HCT116 (cell line): ENCODE measurements at regions not wholly inside any gene's neighbourhood (a gene's known extent, or its start where the extent isn't known, plus 50 kb on each side); places are given as distances from the start of the nearest gene placed in this dataset.

Source experiments
- ATAC-seq: fragments of 200-7000 bp; cut with Tn5 transposase; 2 replicates; pipeline ENCODE4 v1.9.1; 2020; ENCODE audit warnings: mild to moderate bottlenecking, moderate library complexity
- BruUV-seq: library from RNA; stranded (reverse); fragments of 400-500 nt; replicated peaks from 2 replicates; lab custom pipeline; 2021; lab: Mats Ljungman, UMichigan
- CTCF ChIA-PET: fragments of 300-600 bp; sonication (Branson Sonifier 250); formaldehyde crosslinking; loops from one replicate; lab custom pipeline; 2021; ENCODE audit warnings: antibody characterized with exemption; lab: Charles Lee
- POLR2A ChIA-PET: fragments of 300-600, 350-600 bp; sonication (Branson Sonifier 250); formaldehyde crosslinking; loops from one replicate; lab custom pipeline; 2021; ENCODE audit warnings: antibody characterized with exemption; lab: Charles Lee
- RAD21 ChIA-PET, 2 experiments: fragments of 300-600 bp; sonication (Branson Sonifier 250); formaldehyde crosslinking; loops; one replicate each; lab custom pipeline; 2023; ENCODE audit warnings: low total read pairs in 2 of 2; ENCODE audit not compliant: uncharacterized antibody in 2 of 2, unreplicated experiment in 2 of 2, low non-redundant PET in 1 of 2; lab: Charles Lee
- DNase-seq: peaks from one replicate; pipeline ENCODE4 v3.0.0-alpha.2; 2010; ENCODE audit warnings: low read depth, low spot score
- H2AFZ ChIP-seq: fragments of 200-600 bp; shearing (Covaris generic), sonication (generic); 2 replicates; pipeline ENCODE4 v1.6.1; 2017; ENCODE audit warnings: low read depth, mixed run types, mixed read lengths, antibody characterized with exemption, low read length; ENCODE audit not compliant: poor library complexity, severe bottlenecking
- H3K27ac ChIP-seq: 2 replicates; pipeline ENCODE4 v1.5.1; 2012; ENCODE audit warnings: low read depth, low read length
- H3K27me3 ChIP-seq: fragments of 200-600 bp; sonication (generic); 2 replicates; pipeline ENCODE4 v1.6.1; 2016; ENCODE audit warnings: mixed run types, low read length, mixed read lengths; ENCODE audit not compliant: insufficient read depth
- H3K36me3 ChIP-seq, 2 experiments: fragments of 200-500 bp in 1 of 2; fragments of 200-600 bp in 1 of 2; sonication (Bioruptor generic) in 1 of 2; sonication (generic) in 1 of 2; 2 replicates each; pipeline versions ENCODE4 v1.5.1 to v1.6.1; 2014 to 2016; ENCODE audit warnings: low read length in 2 of 2, inconsistent platforms in 1 of 2, mixed read lengths in 1 of 2, mixed run types in 1 of 2; ENCODE audit not compliant: insufficient read depth in 2 of 2, control insufficient read depth in 1 of 2
- H3K4me1 ChIP-seq, 2 experiments: fragments of 200-600 bp in 1 of 2; sonication (generic) in 1 of 2; 2 replicates each; pipeline versions ENCODE4 v1.5.1 to v1.6.1; 2012 to 2017; ENCODE audit warnings: low read length in 2 of 2, inconsistent platforms in 1 of 2, mild to moderate bottlenecking in 1 of 2, mixed read lengths in 1 of 2, mixed run types in 1 of 2, moderate library complexity in 1 of 2; ENCODE audit not compliant: insufficient read depth in 2 of 2, control insufficient read depth in 1 of 2
- H3K4me2 ChIP-seq: fragments of 200-600 bp; sonication (generic); 2 replicates; pipeline ENCODE4 v1.6.1; 2017; ENCODE audit warnings: mixed run types, low read length, mixed read lengths
- H3K4me3 ChIP-seq, 2 experiments: fragments of 200-600 bp in 1 of 2; sonication (generic) in 1 of 2; replicated peaks in 1 of 2; 2 replicates each; pipeline ENCODE4 v1.5.1; 2011 to 2016; ENCODE audit warnings: low read length in 2 of 2, control low read depth in 1 of 2, low read depth in 1 of 2, mild to moderate bottlenecking in 1 of 2, mixed read lengths in 1 of 2, mixed run types in 1 of 2
- H3K79me2 ChIP-seq: fragments of 200-600 bp; sonication (generic); 2 replicates; pipeline ENCODE4 v1.6.1; 2017; ENCODE audit warnings: mild to moderate bottlenecking, mixed run types, low read length, moderate library complexity, mixed read lengths; ENCODE audit not compliant: insufficient read depth
- H3K9ac ChIP-seq: fragments of 200-600 bp; sonication (generic); 2 replicates; pipeline ENCODE4 v1.6.1; 2016; ENCODE audit warnings: low read length, mixed read lengths
- H3K9me2 ChIP-seq: fragments of 200-600 bp; sonication (generic), shearing (Covaris generic); 2 replicates; pipeline ENCODE4 v1.6.1; 2017; ENCODE audit warnings: mixed run types, mild to moderate bottlenecking, moderate library complexity; ENCODE audit not compliant: insufficient read depth
- H3K9me3 ChIP-seq, 2 experiments: fragments of 200-500 bp in 1 of 2; fragments of 200-600 bp in 1 of 2; sonication (Bioruptor generic) in 1 of 2; sonication (generic) in 1 of 2; 2 replicates each; pipeline ENCODE4 v1.6.1; 2014 to 2017; ENCODE audit warnings: low read length in 2 of 2, mixed read lengths in 2 of 2, inconsistent platforms in 1 of 2, low read depth in 1 of 2, mild to moderate bottlenecking in 1 of 2, mixed run types in 1 of 2, moderate library complexity in 1 of 2; ENCODE audit not compliant: control insufficient read depth in 1 of 2, insufficient read depth in 1 of 2
- H4K20me1 ChIP-seq: fragments of 200-600 bp; sonication (generic), shearing (Covaris generic); 2 replicates; pipeline ENCODE4 v1.6.1; 2017; ENCODE audit warnings: mixed run types, mild to moderate bottlenecking, moderate library complexity; ENCODE audit not compliant: insufficient read depth
- CBX3 ChIP-seq: IDR thresholded peaks from 2 replicates; pipeline ENCODE4 v1.6.1; 2012; ENCODE audit warnings: low read depth
- CEBPB ChIP-seq: IDR thresholded peaks from 2 replicates; pipeline ENCODE4 v1.6.1; 2012; ENCODE audit warnings: low read depth
- CTCF ChIP-seq, 3 experiments: fragments of 200-600 bp in 1 of 3; sonication (generic) in 1 of 3; IDR thresholded peaks in 2 of 3; conservative IDR thresholded peaks in 1 of 3; 2 replicates each; pipeline ENCODE4 v1.5.1; 2012 to 2017; ENCODE audit warnings: low read depth in 2 of 3, low read length in 2 of 3, antibody characterized with exemption in 1 of 3, borderline replicate concordance in 1 of 3, control low read depth in 1 of 3, mild to moderate bottlenecking in 1 of 3, mixed read lengths in 1 of 3, mixed run types in 1 of 3, moderate library complexity in 1 of 3; ENCODE audit not compliant: insufficient read depth in 1 of 3
- EZH2 ChIP-seq: fragments of 200-600 bp; sonication (generic); IDR thresholded peaks from 2 replicates; pipeline ENCODE4 v1.6.1; 2017; ENCODE audit warnings: antibody characterized with exemption, mixed run types
- FOSL1 ChIP-seq: IDR thresholded peaks from 2 replicates; pipeline ENCODE4 v1.6.1; 2012; ENCODE audit warnings: low read depth
- POLR2A ChIP-seq: IDR thresholded peaks from 2 replicates; pipeline ENCODE4 v1.7.0; 2011; ENCODE audit warnings: borderline replicate concordance; ENCODE audit not compliant: insufficient read depth, insufficient read length; ENCODE audit errors: extremely low read depth
- RAD21 ChIP-seq: IDR thresholded peaks from 2 replicates; pipeline ENCODE4 v1.6.1; 2012; ENCODE audit warnings: low read depth, mild to moderate bottlenecking
- SP1 ChIP-seq: IDR thresholded peaks from 2 replicates; pipeline ENCODE4 v1.6.1; 2012; ENCODE audit warnings: low read depth
- TCF7L2 ChIP-seq: IDR thresholded peaks from 2 replicates; pipeline ENCODE4 v1.7.0; 2011; ENCODE audit warnings: borderline replicate concordance, inconsistent platforms; ENCODE audit not compliant: insufficient read depth, insufficient read length; ENCODE audit errors: extremely low read depth
- YY1 ChIP-seq: IDR thresholded peaks from 2 replicates; pipeline ENCODE4 v1.6.1; 2011; ENCODE audit warnings: low read length, low read depth, moderate library complexity, mild to moderate bottlenecking; ENCODE audit not compliant: insufficient replicate concordance; ENCODE audit errors: extremely low read depth
- intact Hi-C: fragments of 100-400 bp; cut with micrococcal nuclease; formaldehyde crosslinking; loops from 2 replicates; pipeline ENCODE4 v1.10.0; 2022
- TF ChIP-seq, protein P1 (sequence below): IDR thresholded peaks from 2 replicates; pipeline ENCODE4 v1.6.1; 2011; ENCODE audit warnings: mild to moderate bottlenecking, low read length, moderate library complexity; ENCODE audit not compliant: insufficient replicate concordance; ENCODE audit errors: extremely low read depth
- TF ChIP-seq, protein P2 (sequence below): IDR thresholded peaks from 2 replicates; pipeline ENCODE4 v1.6.1; 2012; ENCODE audit warnings: low read depth

DNA sequence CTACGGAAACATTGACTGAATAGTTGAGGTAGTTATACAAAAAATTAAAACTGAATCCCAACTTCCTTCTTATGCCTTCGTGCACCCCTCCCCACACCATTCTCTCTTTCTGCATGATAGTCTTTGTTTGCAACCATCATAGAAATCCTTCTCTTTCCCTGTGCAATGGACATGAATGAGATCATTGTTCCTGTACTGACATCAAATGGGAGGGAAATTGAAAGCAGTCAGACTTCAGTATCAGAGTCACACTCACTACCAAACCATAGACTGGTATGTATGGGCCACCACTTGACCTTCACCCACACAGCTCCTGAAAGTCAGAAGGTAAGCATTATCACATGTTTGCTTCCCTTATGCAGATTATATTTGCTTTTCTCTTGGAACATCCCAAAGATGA is 782.8 kb downstream of the BCL11A start:
- H3K79me2 ChIP-seq, result no peaks in the 10 kb centered on the region
- H3K36me3 ChIP-seq, result no peaks in the 10 kb centered on the region
- ATAC-seq, result no peak
- intact Hi-C loops, result no loop called here
- POLR2A ChIA-PET, result no interaction called here
- no peak overlapping the region for H3K9ac ChIP-seq
- no peak overlapping the region for H2AFZ ChIP-seq
- H3K27me3 ChIP-seq, result no peaks in the 10 kb centered on the region
- no peak overlapping the region for H3K4me2 ChIP-seq
- CTCF ChIA-PET, result no interaction called here
- BruUV-seq, result no TSS peak
- DNase-seq, result no peak
- TF ChIP-seq SP1, result no peak
- no peak for TF ChIP-seq RAD21
- TF ChIP-seq EZH2, result no peak
- TF ChIP-seq TCF7L2, result no peak
- no peak for TF ChIP-seq FOSL1
- no peak for TF ChIP-seq POLR2A
- TF ChIP-seq, protein P1, sequence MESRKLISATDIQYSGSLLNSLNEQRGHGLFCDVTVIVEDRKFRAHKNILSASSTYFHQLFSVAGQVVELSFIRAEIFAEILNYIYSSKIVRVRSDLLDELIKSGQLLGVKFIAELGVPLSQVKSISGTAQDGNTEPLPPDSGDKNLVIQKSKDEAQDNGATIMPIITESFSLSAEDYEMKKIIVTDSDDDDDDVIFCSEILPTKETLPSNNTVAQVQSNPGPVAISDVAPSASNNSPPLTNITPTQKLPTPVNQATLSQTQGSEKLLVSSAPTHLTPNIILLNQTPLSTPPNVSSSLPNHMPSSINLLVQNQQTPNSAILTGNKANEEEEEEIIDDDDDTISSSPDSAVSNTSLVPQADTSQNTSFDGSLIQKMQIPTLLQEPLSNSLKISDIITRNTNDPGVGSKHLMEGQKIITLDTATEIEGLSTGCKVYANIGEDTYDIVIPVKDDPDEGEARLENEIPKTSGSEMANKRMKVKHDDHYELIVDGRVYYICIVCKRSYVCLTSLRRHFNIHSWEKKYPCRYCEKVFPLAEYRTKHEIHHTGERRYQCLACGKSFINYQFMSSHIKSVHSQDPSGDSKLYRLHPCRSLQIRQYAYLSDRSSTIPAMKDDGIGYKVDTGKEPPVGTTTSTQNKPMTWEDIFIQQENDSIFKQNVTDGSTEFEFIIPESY, result no peak
- TF ChIP-seq CEBPB, result no peak
- no peak for TF ChIP-seq CBX3
- H4K20me1 ChIP-seq, result no peaks in the 10 kb centered on the region
- no peaks in the 10 kb centered on the region for H3K4me1 ChIP-seq
- RAD21 ChIA-PET, result no interaction called here
- H3K27ac ChIP-seq, result no peak overlapping the region
- H3K9me3 ChIP-seq, result peaks cover 0 to 3% of the 10 kb centered on the region in 2 experiments; a peak in 1 of 4 replicates
- no peaks in the 10 kb centered on the region for H3K9me2 ChIP-seq
- H3K4me3 ChIP-seq, result no peak overlapping the region

DNA sequence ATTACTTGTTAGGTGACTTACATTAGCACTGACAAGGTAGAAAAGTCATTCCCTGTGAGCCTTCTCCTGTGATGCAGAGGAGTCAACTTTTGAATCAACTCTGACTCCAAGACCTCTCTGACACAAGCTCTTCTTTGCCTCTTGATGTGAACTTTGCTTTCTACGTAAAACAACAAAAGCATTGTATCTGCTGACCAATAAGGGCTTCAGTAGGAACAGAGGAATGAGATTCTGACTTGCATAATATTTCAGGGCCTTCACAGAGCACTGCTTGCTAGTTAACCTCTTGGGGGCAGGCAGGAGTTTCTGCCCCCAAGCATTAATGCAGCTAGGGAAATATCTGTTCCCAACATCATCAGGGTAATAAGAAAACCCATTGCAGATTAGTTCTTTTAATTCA is 791.5 kb downstream of the BCL11A start:
- Histone ChIP-seq H3K36me3 (no peaks in the 10 kb centered on the region), H2AFZ (no peak overlapping the region), H4K20me1 (no peaks in the 10 kb centered on the region), H3K9ac (no peak overlapping the region), H3K27me3 (no peaks in the 10 kb centered on the region), H3K79me2 (no peaks in the 10 kb centered on the region), H3K4me3 (no peak overlapping the region), H3K9me2 (no peaks in the 10 kb centered on the region), H3K27ac (no peak overlapping the region), H3K4me1 (no peaks in the 10 kb centered on the region), H3K9me3 (peaks cover 0 to 5% of the 10 kb centered on the region in 2 experiments; a peak in 1 of 4 replicates), H3K4me2 (no peak overlapping the region)
- POLR2A ChIA-PET, result no interaction called here
- DNase-seq (no peak), ATAC-seq (no peak)
- intact Hi-C loops, result no loop called here
- CTCF ChIA-PET, result no interaction called here
- no TSS peak for BruUV-seq
- RAD21 ChIA-PET, result no interaction called here
- TF ChIP-seq, protein P2, sequence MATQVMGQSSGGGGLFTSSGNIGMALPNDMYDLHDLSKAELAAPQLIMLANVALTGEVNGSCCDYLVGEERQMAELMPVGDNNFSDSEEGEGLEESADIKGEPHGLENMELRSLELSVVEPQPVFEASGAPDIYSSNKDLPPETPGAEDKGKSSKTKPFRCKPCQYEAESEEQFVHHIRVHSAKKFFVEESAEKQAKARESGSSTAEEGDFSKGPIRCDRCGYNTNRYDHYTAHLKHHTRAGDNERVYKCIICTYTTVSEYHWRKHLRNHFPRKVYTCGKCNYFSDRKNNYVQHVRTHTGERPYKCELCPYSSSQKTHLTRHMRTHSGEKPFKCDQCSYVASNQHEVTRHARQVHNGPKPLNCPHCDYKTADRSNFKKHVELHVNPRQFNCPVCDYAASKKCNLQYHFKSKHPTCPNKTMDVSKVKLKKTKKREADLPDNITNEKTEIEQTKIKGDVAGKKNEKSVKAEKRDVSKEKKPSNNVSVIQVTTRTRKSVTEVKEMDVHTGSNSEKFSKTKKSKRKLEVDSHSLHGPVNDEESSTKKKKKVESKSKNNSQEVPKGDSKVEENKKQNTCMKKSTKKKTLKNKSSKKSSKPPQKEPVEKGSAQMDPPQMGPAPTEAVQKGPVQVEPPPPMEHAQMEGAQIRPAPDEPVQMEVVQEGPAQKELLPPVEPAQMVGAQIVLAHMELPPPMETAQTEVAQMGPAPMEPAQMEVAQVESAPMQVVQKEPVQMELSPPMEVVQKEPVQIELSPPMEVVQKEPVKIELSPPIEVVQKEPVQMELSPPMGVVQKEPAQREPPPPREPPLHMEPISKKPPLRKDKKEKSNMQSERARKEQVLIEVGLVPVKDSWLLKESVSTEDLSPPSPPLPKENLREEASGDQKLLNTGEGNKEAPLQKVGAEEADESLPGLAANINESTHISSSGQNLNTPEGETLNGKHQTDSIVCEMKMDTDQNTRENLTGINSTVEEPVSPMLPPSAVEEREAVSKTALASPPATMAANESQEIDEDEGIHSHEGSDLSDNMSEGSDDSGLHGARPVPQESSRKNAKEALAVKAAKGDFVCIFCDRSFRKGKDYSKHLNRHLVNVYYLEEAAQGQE, result no peak
- TF ChIP-seq POLR2A, result no peak
- no peak for TF ChIP-seq CTCF (IDR thresholded peaks at IDR 0.05 in 2 of 3, conservative IDR thresholded peaks at IDR 0.05 in 1 of 3; ENCODE audit: borderline replicate concordance in 1 of 3, insufficient read depth in 1 of 3, low read depth in 2 of 3, low read length in 2 of 3)
- no peak for TF ChIP-seq YY1
